HFF-Myc (cell line): ENCODE measurements at regions not wholly inside any gene's neighbourhood (a gene's known extent, or its start where the extent isn't known, plus 50 kb on each side); places are given as distances from the start of the nearest gene placed in this dataset.

Experiments
- DNase-seq: peaks from one replicate; pipeline ENCODE4 v3.0.0-alpha.2; 2011; ENCODE audit warnings: low read depth; ENCODE audit errors: extremely low read depth
- H3K4me3 ChIP-seq: replicated peaks from 2 replicates; pipeline ENCODE4 v1.5.1; 2011; ENCODE audit warnings: low read depth, mild to moderate bottlenecking, control low read depth, low read length
- TF ChIP-seq, protein P1 (sequence below): IDR thresholded peaks from 2 replicates; pipeline ENCODE4 v1.5.1; 2012; ENCODE audit warnings: mild to moderate bottlenecking, low read depth, low read length, control low read depth; ENCODE audit errors: missing control alignments

DNA sequence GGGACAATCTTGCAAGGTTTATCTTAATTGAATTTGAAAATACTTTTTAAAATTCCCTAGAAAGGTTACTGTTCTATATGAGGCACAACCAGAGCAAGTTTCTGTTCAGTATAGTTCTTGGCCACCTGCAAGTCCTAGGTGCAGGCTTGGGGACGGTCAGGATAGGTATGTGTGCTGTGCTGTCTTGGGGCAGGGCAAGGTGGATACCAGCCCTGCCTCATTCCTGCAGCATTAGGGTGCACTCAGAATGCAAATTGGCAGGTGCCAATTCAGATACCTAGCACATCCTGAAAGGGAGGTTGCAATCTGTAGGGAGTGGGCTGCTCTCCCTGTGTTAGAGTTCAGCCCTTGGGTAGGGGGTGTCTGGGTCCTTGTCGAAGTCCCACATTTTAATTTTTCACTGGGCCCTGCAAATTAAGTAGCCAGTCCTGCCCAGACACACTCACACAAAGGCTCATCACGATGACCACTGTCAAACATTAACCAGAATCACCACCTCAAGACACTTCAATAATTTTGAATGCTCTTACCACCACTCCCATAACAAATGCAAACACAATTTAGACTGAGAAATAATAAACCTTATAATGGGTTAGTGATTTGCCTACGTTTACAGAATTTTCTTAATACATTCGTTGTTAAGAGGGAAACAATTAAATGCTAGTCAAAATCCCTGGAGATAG lies 838.0 kb upstream of the NR2F2 start:
- H3K4me3 ChIP-seq, result no peak overlapping the region
- no peak for DNase-seq
- TF ChIP-seq, protein P1, sequence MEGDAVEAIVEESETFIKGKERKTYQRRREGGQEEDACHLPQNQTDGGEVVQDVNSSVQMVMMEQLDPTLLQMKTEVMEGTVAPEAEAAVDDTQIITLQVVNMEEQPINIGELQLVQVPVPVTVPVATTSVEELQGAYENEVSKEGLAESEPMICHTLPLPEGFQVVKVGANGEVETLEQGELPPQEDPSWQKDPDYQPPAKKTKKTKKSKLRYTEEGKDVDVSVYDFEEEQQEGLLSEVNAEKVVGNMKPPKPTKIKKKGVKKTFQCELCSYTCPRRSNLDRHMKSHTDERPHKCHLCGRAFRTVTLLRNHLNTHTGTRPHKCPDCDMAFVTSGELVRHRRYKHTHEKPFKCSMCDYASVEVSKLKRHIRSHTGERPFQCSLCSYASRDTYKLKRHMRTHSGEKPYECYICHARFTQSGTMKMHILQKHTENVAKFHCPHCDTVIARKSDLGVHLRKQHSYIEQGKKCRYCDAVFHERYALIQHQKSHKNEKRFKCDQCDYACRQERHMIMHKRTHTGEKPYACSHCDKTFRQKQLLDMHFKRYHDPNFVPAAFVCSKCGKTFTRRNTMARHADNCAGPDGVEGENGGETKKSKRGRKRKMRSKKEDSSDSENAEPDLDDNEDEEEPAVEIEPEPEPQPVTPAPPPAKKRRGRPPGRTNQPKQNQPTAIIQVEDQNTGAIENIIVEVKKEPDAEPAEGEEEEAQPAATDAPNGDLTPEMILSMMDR, result no peak

DNA sequence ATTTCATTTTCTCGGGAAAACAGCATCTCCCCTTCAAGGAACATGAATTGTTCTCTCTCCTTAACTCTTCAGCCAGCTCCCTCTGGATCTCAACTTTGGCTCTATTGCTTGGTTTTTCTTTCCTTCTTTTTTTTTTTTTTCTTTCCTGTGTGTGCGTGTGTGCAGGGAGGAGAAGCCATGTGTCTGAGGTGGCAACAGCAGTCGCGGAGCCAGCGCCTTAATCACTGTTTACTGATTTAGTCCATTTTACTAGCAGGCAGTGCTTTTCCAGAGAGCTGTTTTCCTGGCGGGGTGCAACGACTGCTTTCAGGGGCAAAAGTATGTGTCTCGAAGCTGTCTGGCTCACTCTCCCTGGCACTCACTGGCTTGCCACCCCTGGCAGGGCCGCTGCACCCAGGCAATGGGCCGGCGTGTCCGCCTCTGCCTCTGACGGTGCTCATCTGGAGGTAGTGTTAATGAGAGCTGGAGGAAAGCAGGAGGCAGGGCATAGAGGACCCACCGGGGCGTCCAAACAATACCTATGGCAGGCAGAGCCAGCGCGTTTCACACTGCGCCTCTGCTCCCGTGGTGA lies 835.4 kb upstream of the NR2F2 start:
- H3K4me3 ChIP-seq, result no peak overlapping the region
- TF ChIP-seq, protein P1, result no peak
- DNase-seq, result no peak

DNA sequence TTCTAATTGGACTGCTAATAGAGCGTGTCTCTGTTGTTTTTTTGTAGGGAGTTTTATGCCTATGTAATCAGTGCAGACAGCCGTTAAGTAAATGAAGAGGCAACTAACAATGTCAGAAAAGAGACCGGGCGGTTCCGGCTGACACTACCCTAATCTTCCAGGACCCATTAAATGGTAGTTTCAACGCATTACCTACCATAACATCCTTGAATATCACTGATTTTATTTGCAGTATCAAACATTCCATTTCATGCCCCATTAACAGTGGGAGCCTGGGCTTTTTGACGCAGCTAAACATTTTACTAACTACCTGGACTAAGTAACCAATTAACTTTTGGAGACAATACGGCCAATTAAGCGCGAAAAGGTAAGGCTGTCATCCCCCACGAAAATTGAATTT lies 832.9 kb upstream of the NR2F2 start:
- no peak overlapping the region for H3K4me3 ChIP-seq
- TF ChIP-seq, protein P1, result no peak
- no peak for DNase-seq

DNA sequence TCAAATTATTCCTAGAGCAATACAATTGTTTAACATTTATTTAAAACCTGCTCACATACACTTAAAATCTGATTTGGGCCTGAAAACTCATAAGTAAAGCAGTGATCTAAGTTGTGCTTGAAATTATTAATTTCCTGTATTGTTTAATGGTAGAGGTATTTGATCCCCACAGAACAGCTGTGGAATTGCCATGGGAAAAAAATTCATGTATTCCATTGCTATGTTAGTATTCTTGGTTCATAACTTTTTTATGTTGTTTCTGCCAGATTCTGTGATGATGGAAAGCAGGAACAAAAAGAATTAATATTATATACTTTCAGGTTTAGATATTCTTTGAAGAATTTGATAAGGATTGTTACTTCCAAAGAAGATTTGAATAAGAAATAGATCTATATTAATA lies 831.5 kb upstream of the NR2F2 start:
- TF ChIP-seq, protein P1, result no peak
- DNase-seq, result no peak
- no peak overlapping the region for H3K4me3 ChIP-seq

DNA sequence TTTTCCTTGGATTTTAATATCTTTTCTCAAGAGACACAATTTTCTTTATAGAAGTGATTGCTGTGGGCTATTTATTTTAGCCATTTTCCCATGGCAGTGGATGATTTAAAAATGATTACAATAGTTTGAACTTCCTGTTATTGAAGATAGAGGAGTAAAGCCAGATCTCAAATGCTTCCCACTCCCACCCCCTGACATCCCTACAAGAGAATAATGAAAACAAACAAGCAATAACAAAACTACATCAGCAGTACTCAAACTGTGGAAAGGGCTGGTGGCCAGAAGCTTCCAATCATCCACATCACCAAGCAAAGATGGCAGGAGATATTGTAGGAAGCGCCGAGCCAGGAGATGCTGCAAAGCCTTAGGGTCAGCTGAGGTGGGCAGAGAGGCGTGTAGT lies 831.1 kb upstream of the NR2F2 start:
- no peak for DNase-seq
- TF ChIP-seq, protein P1, result no peak
- H3K4me3 ChIP-seq, result no peak overlapping the region

DNA sequence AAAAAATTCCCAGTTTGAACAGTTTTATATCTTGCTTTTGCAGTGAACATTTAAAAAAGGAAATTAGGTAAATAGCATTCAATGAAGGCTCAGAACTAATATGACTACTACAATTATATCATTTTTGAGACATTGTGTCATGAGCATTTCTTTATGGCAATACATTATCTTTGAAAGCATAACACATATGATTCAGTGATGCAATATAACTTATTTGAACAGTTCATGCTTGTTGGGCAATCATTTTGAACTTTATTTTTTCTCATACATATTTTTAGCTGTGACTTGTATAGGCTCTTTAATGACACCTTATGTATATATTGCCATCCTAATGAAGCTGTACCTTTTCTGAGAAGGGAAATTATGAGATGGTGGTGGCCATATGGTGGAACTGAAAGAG lies 828.6 kb upstream of the NR2F2 start:
- TF ChIP-seq, protein P1, result no peak
- no peak overlapping the region for H3K4me3 ChIP-seq
- no peak for DNase-seq
